NCI-H1436 (cell line): ENCODE measurements at regions not wholly inside any gene's neighbourhood (a gene's known extent, or its start where the extent isn't known, plus 50 kb on each side); places are given as distances from the start of the nearest gene placed in this dataset.
"Not testable (repeated sequence)": the region's sequence is repeated elsewhere in the genome, so short reads cannot be mapped to it uniquely, and the experiment has no call there.

Source experiments
- DNase-seq: peaks from one replicate; lab custom pipeline; 2025; lab: John Stamatoyannopoulos, UW

GRCh38 chr2:33949371-33949770, 350.3 kb upstream of the FAM98A start:
- DNase-seq = no peak

- no peak for DNase-seq
Measured at GRCh38 chr2:33946193-33946592, 347.1 kb upstream of the FAM98A start.

DNA sequence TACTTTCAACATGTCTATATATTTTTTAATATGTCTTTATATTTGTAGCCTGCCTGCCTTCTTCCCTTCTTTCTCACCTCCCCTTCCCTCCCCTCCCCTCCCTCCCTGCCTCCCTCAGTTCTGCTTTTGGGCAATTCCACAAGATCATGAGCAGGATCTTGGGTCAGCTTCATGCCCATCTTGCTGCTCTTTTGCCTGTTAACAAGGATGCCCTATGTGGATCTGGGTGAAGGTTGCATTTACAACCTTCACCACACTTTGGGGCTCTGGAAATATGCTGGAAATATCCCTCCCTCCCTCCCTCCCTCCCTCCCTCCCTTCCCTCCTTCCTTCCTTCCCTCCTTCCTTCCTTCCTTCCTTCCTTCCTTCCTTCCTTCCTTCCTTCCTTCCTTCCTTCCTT, 334.1 kb upstream of the FAM98A start:
- DNase-seq = no peak

DNA sequence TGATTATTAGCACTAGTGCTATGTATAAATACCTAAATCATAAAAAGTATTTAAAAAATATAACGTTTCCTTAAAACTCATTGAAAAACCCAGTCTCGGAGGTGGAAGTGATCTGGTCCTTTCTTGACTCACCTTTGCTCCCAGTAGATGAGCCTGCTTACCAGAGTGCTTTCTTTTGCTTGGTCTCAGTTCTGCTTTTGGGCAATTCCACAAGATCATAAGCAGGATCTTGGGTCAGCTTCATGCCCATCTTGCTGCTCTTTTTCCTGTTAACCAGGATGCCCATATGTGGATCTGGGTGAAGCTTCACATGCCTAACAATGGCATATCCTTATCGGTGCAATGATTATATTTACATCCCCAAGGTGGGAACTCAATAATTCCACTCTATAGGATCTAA, 332.1 kb upstream of the FAM98A start:
- no peak for DNase-seq

GRCh38 chr2:33929467-33929866, 330.4 kb upstream of the FAM98A start:
- no peak for DNase-seq

- no peak for DNase-seq
Measured at GRCh38 chr2:33927756-33928155, 328.7 kb upstream of the FAM98A start.

DNA sequence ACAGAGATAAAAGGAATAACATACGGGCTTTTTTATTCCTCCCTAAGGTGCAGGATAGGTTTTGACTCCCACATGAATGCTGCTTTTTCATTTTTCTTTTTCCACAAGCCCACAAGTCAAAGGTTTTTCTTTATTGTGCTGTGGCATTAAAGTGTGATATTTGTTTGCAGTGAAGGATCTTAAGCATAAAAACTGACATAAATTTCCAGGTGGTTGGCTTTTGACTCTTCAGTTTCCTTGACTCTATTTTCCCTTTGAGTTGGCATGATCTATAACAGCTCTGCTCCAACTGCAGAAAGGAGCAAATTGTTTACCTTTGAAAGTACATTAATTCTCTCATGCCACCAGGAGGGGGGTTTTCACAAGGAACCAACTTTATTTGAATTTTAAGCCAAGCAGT, 326.2 kb upstream of the FAM98A start:
- DNase-seq = no peak

DNA sequence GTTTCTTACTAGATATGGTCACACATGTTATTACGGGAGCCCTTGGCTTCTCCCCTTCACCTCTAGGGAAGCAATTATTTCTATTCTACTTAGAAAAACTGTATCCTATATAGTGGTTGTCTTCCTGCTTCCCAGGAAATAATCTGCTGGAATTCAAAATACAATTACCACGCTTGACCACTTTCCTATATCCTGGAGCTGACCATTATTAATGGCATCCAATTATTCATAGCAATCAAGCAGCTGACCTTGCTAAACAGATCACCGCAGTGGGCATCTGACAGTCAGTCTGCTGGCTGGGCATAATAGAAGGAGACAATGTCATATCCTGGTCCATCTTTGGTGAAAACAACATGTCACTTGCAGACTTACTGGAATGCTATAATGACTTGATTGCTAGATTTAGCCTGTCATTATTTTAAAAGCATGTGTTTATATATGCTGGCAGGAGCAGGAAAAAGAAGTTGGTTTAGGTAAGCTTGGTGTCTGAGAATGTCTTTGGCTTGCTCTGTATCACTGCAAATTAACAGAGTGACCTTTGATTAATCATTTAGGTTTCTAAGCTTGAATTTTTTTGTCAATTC, 325.6 kb upstream of the FAM98A start:
- DNase-seq = no peak

DNA sequence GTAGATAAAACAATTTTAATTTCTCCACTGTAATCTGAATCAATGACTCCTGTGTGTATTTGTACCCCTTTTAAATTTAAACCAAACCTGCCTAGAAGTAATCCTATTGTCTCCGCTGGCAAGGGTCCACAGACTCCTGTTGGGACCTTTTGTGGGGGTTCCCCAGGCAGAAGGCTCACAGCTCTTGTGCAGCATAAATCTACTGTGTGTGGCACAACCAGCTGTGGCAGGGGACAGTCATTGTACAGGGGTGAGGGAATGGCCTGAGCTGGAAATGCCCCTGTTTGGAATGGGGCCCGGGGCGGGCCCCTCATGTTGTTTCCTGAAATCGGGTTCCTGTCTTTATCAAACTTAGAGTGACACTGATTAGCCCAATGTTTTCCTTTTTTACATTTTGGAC, 318.2 kb upstream of the FAM98A start:
- no peak for DNase-seq

GRCh38 chr2:33913071-33913616, 314.0 kb upstream of the FAM98A start:
- no peak for DNase-seq

DNA sequence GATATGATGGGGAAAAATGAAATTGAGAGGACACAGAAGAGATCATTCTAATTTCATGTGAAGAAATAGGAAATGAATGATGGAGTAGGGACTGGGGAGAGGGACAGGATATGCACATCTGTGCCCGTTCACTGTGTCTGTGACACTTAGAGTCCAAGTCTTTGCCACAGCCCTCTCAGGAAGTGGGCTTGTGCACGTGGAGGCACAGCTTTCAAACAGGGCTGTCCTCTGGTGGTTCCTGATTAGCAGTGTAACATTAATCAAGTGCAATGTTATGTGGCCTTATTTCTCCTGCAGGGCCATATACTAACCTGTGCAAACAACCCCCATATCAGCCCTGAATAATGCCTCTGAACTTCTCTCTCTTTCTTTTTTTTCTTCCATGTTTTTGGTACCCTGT, 312.2 kb upstream of the FAM98A start:
- DNase-seq = no peak

GRCh38 chr2:33909945-33910695, 311.0 kb upstream of the FAM98A start:
- no peak for DNase-seq

GRCh38 chr2:33907866-33908265, 308.8 kb upstream of the FAM98A start:
- DNase-seq = no peak

GRCh38 chr2:33906129-33906528, 307.0 kb upstream of the FAM98A start:
- DNase-seq = not testable (repeated sequence)

DNA sequence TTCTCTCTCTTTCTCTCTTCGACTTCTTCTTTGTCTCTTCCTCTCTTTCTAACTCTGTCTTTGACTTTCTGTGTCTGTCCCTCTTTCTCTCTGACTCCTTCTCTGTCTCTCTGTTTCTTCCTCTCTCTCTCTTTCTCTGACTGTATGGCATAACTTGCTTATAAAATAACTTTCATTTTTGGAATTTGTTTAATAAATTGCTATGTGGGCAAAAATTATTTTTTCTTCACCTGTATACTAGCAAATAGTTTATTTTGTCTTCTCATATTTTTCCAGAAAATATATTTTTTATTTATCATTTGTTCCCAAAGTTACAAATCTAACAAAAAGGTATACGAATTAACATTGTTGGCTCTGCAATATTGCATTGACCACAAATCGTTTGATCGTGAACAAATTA, 305.7 kb upstream of the FAM98A start:
- no peak for DNase-seq

DNA sequence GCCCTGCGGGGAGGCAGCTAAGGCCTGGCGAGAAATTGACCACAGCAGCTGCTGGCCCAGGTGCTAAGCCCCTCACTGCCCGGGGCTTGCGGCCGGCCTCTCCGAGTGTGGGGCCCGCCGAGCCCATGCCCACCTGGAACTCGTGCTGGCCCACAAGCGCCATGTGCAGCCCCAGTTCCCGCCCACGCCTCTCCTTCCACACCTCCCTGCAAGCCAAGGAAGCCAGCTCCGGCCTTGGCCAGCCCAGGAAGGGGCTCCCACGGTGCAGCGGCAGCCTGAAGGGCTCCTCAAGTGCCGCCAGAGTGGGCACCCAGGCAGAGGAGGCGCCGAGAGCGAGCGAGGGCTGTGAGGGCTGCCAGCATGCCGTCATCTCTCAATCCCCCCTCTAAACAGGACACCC, 304.6 kb upstream of the FAM98A start:
- DNase-seq = no peak

DNA sequence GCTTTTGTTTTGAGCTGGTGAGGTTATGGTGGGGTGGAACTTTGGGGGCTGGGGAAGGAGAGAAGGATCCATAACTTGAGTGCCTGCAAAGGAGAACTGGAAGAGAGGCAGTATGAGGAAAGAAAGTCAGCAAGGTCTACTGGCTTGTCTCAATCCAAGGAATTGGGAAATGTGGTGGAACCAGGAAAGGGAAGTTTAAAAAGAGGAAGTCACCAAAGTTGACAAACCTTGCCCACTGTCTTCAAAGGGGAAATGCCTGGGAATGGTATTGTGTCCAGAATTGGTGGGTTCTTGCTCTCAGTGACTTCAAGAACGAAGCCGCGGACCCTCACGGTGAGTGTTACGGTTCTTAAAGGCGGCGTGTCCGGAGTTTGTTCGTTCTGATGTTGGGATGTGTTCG, 304.1 kb upstream of the FAM98A start:
- DNase-seq = no peak

- DNase-seq = no peak
Measured at GRCh38 chr2:33900610-33901009, 301.5 kb upstream of the FAM98A start.

DNA sequence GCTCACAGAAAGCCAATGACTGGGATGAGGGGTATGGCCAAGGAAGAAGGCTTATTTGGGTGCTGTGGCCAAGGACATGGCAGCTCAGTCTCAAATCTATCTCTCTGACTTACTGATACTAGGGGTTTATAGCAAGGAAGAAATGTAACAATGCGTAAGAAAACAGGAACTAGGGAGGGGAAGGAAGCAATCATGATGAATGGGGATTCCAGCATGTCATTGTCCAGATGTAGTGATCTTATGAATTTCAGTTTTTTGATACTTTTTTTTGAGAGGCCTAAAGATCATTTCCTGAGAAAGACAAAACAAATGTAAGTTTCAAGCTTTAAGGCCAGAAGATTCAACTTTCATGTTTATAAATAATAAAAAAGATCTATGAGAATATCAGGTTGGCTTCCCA, 298.6 kb upstream of the FAM98A start:
- DNase-seq = no peak

GRCh38 chr2:33893824-33894223, 294.7 kb upstream of the FAM98A start:
- DNase-seq = no peak

- no peak for DNase-seq
Measured at GRCh38 chr2:33891616-33892015, 292.5 kb upstream of the FAM98A start.

- DNase-seq = no peak
Measured at GRCh38 chr2:33890686-33891085, 291.6 kb upstream of the FAM98A start.

GRCh38 chr2:33877348-33878016, 278.4 kb upstream of the FAM98A start:
- no peak for DNase-seq
